ENCODE measurements at regions not wholly inside any gene's neighbourhood (a gene's known extent, or its start where the extent isn't known, plus 50 kb on each side); places are given as distances from the start of the nearest gene placed in this dataset.

DNA sequence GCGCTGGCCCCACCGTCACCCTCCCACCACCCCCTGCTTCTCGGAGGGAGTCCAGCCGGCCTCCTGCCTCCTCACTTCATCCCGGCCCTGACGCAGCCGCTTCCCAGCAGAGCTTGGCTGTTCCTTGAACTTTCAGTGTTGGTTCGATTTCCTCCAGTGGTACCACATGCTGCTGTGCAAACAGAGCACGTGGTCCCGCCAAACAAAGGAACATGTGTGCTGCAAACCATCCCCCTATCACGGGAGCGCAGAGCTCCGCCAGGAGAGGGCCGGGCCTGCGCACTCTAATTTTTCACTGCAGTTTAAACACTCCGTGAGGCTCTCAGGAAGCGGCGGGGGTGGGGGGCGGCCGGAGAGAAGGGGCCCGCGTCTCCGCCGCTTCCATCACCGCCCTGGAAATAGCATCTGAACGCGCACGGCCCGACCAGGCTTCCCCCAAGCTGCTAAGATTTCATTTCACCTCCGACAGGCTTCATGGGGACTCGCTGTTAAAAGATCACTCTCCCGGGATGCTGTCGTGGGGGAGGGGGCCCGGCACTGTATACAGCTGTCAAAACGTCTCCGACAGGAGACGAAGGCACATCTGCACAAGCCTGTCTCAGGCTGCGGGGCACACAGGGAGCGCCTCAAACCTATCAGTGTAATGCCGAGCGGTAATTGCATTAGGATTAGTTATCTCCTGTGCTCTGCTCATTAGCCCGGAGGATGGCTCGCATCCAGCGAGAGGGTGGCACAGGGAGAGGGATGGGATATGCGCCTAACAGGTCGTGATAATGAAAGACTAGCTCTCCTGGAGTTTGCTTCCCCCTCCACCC is 269.9 kb upstream of the SORL1-AS1 start:
- no peak overlapping the region for H2AFZ ChIP-seq (ENCODE audit: low read length)
- H3K4me2 ChIP-seq (ENCODE audit: low read depth, low read length), result peak overlapping the region; percentile 55
- no peak overlapping the region for H3K27ac ChIP-seq (ENCODE audit: extremely low read length, insufficient read depth, low read length)
- H3K4me3 ChIP-seq (replicated peaks in 1 of 3; ENCODE audit: insufficient read depth in 1 of 3, low read depth in 2 of 3, low read length in 3 of 3), result peak overlapping the region in 1 of 3 experiments; percentile 41; a peak in 1 of 6 replicates
- peak; percentile 21 for FAIRE-seq
- no peaks in the 10 kb centered on the region for H4K20me1 ChIP-seq (ENCODE audit: insufficient read depth, low read length)
- POLR2A ChIA-PET, result interaction anchor here (1.0 kb wide), 1 partner anchor 210 kb away, joined by 3 read pairs; no protein-coding TSS in a partner anchor
- 56% methylated on average over 23 of the region's 46 CpGs for WGBS (ENCODE audit: low lambda C conversion rate)
- peaks cover 19% of the 10 kb centered on the region for H3K4me1 ChIP-seq (ENCODE audit: insufficient read depth, low read length)
- H3K36me3 ChIP-seq (replicated peaks in 1 of 2; ENCODE audit: control insufficient read depth in 1 of 2, insufficient read depth in 2 of 2, low read length in 2 of 2), result no peaks in the 10 kb centered on the region
- H3K9me3 ChIP-seq (ENCODE audit: low read length), result no peaks in the 10 kb centered on the region
- DNase-seq (ENCODE audit: low spot score), result peak; percentile 87
- no peaks in the 10 kb centered on the region; a peak in 3 of 5 replicates for H3K27me3 ChIP-seq (ENCODE audit: control insufficient read depth in 1 of 2, insufficient read depth in 2 of 2, low read length in 2 of 2)
- peak overlapping the region; percentile 11; the same call in 1 of the 2 replicates for H3K9ac ChIP-seq (ENCODE audit: insufficient read depth, low read depth, low read length)
- peak; percentile 99 for ATAC-seq
- in situ Hi-C loops (cut with HindIII; ENCODE audit: extremely low pct_ligation_motif_present, low pct_unique_long_range_greater_than_20kb), result no loop called here
- intact Hi-C loops (cut with micrococcal nuclease; ENCODE audit: unreplicated experiment), result no loop called here
- no peaks in the 10 kb centered on the region for H3K79me2 ChIP-seq (ENCODE audit: insufficient read depth, low read length)
- no TSS peak for BruUV-seq (replicated peaks)
- CTCF ChIA-PET (ENCODE audit: low intra/inter-chr PET ratio, low total read pairs), result no interaction called here
- TF ChIP-seq DNMT3B (CRISPR knock-in tag; conservative IDR thresholded peaks at IDR 0.05), result 0 out of 2 replicates have a peak, but pooled peaks have one; percentile 75
- TF ChIP-seq, protein P1, sequence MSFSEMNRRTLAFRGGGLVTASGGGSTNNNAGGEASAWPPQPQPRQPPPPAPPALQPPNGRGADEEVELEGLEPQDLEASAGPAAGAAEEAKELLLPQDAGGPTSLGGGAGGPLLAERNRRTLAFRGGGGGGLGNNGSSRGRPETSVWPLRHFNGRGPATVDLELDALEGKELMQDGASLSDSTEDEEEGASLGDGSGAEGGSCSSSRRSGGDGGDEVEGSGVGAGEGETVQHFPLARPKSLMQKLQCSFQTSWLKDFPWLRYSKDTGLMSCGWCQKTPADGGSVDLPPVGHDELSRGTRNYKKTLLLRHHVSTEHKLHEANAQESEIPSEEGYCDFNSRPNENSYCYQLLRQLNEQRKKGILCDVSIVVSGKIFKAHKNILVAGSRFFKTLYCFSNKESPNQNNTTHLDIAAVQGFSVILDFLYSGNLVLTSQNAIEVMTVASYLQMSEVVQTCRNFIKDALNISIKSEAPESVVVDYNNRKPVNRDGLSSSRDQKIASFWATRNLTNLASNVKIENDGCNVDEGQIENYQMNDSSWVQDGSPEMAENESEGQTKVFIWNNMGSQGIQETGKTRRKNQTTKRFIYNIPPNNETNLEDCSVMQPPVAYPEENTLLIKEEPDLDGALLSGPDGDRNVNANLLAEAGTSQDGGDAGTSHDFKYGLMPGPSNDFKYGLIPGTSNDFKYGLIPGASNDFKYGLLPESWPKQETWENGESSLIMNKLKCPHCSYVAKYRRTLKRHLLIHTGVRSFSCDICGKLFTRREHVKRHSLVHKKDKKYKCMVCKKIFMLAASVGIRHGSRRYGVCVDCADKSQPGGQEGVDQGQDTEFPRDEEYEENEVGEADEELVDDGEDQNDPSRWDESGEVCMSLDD (CRISPR knock-in tag; IDR thresholded peaks at IDR 0.05; ENCODE audit: borderline replicate concordance), result peak; percentile 87
- TF ChIP-seq ZNF556 (CRISPR knock-in tag; IDR thresholded peaks at IDR 0.05; ENCODE audit: borderline replicate concordance), result peak; percentile 66; the same call in 1 of the 2 replicates
- TF ChIP-seq YEATS2 (CRISPR knock-in tag; IDR thresholded peaks at IDR 0.05; ENCODE audit: borderline replicate concordance), result peak; percentile 46; the same call in 1 of the 2 replicates
- TF ChIP-seq CCAR2 (optimal IDR thresholded peaks at IDR 0.05; ENCODE audit: low read depth, low read length), result no peak
- 0 out of 2 replicates have a peak, but pooled peaks have one; percentile 21 for TF ChIP-seq ZNF549 (CRISPR knock-in tag; IDR thresholded peaks at IDR 0.05)
- TF ChIP-seq, protein P2, sequence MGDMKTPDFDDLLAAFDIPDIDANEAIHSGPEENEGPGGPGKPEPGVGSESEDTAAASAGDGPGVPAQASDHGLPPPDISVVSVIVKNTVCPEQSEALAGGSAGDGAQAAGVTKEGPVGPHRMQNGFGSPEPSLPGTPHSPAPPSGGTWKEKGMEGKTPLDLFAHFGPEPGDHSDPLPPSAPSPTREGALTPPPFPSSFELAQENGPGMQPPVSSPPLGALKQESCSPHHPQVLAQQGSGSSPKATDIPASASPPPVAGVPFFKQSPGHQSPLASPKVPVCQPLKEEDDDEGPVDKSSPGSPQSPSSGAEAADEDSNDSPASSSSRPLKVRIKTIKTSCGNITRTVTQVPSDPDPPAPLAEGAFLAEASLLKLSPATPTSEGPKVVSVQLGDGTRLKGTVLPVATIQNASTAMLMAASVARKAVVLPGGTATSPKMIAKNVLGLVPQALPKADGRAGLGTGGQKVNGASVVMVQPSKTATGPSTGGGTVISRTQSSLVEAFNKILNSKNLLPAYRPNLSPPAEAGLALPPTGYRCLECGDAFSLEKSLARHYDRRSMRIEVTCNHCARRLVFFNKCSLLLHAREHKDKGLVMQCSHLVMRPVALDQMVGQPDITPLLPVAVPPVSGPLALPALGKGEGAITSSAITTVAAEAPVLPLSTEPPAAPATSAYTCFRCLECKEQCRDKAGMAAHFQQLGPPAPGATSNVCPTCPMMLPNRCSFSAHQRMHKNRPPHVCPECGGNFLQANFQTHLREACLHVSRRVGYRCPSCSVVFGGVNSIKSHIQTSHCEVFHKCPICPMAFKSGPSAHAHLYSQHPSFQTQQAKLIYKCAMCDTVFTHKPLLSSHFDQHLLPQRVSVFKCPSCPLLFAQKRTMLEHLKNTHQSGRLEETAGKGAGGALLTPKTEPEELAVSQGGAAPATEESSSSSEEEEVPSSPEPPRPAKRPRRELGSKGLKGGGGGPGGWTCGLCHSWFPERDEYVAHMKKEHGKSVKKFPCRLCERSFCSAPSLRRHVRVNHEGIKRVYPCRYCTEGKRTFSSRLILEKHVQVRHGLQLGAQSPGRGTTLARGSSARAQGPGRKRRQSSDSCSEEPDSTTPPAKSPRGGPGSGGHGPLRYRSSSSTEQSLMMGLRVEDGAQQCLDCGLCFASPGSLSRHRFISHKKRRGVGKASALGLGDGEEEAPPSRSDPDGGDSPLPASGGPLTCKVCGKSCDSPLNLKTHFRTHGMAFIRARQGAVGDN (CRISPR knock-in tag; IDR thresholded peaks at IDR 0.05), result peak; percentile 95
- no peak for TF ChIP-seq ZNF335 (CRISPR knock-in tag; IDR thresholded peaks at IDR 0.05)
- no peak for TF ChIP-seq SP4 (CRISPR knock-in tag; IDR thresholded peaks at IDR 0.05)
- TF ChIP-seq CEBPB (IDR thresholded peaks at IDR 0.05; ENCODE audit: borderline replicate concordance, low read depth, low read length), result no peak
- TF ChIP-seq EEA1 (CRISPR knock-in tag; IDR thresholded peaks at IDR 0.05; ENCODE audit: borderline replicate concordance), result no peak
- no peak for TF ChIP-seq NCOA5 (CRISPR knock-in tag; IDR thresholded peaks at IDR 0.05)
- TF ChIP-seq, protein P3, sequence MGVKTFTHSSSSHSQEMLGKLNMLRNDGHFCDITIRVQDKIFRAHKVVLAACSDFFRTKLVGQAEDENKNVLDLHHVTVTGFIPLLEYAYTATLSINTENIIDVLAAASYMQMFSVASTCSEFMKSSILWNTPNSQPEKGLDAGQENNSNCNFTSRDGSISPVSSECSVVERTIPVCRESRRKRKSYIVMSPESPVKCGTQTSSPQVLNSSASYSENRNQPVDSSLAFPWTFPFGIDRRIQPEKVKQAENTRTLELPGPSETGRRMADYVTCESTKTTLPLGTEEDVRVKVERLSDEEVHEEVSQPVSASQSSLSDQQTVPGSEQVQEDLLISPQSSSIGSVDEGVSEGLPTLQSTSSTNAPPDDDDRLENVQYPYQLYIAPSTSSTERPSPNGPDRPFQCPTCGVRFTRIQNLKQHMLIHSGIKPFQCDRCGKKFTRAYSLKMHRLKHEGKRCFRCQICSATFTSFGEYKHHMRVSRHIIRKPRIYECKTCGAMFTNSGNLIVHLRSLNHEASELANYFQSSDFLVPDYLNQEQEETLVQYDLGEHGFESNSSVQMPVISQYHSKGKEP (CRISPR knock-in tag; IDR thresholded peaks at IDR 0.05), result peak; percentile 91
- TF ChIP-seq MEF2D (CRISPR knock-in tag; IDR thresholded peaks at IDR 0.05), result peak; percentile 84
- peak; percentile 67; the same call in 1 of the 2 replicates for TF ChIP-seq ZNF782 (CRISPR knock-in tag; IDR thresholded peaks at IDR 0.05; ENCODE audit: borderline replicate concordance)
- TF ChIP-seq MAFF (IDR thresholded peaks at IDR 0.05; ENCODE audit: low read depth, low read length), result no peak

Data from HepG2 (cell line).